ENCODE measurements at regions not wholly inside any gene's neighbourhood (a gene's known extent, or its start where the extent isn't known, plus 50 kb on each side); places are given as distances from the start of the nearest gene placed in this dataset.

DNA sequence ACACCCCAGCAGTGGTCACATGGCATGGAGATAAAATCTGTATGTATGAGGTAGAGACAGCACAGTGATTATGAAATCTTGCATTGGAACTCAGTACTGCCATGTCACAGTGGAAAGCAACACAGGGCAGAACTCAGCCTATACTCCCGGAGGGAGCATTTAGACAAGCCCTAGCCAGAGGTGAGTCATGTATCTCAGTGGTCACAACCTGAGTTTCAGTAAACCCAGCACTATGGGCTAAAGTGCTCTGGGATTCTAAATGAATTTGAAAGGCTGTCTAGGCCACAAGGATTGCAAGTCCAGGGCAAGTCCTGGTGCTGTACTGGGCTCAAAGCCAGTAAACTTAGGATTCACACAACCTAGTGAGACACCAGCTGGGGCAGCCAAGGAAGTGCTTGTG is 1717.1 kb upstream of the RAG2 start:
- Mint-ChIP-seq H3K4me1 (no peaks in the 10 kb centered on the region), H3K4me3 (no peak overlapping the region), H3K27me3 (no peaks in the 10 kb centered on the region), H3K27ac (no peak overlapping the region), H3K36me3 (no peaks in the 10 kb centered on the region), H3K9me3 (peaks cover 4 to 30% (median 9%) of the 10 kb centered on the region in 7 donors)
- no peaks in the 10 kb centered on the region for H3K4me1 ChIP-seq (ENCODE audit: control insufficient read depth, insufficient read depth, low read length, poor library complexity, severe bottlenecking)
- no peaks in the 10 kb centered on the region for H3K27me3 ChIP-seq (ENCODE audit: control insufficient read depth, insufficient read depth, low read length)
- H3K4me3 ChIP-seq (ENCODE audit: low read depth, low read length), result no peak overlapping the region
- DNase-seq (no peak), ATAC-seq (ENCODE audit: low read depth in 2 of 2) (no peak)
- H3K9me3 ChIP-seq (ENCODE audit: control insufficient read depth in 2 of 2, low read length in 2 of 2), result peaks cover 9 to 22% of the 10 kb centered on the region in 2 experiments
- no peak overlapping the region for H3K27ac ChIP-seq (ENCODE audit: insufficient read depth, low read length, poor library complexity, severe bottlenecking)
- H3K36me3 ChIP-seq (ENCODE audit: control insufficient read depth, insufficient read depth, low read length), result no peaks in the 10 kb centered on the region

DNA sequence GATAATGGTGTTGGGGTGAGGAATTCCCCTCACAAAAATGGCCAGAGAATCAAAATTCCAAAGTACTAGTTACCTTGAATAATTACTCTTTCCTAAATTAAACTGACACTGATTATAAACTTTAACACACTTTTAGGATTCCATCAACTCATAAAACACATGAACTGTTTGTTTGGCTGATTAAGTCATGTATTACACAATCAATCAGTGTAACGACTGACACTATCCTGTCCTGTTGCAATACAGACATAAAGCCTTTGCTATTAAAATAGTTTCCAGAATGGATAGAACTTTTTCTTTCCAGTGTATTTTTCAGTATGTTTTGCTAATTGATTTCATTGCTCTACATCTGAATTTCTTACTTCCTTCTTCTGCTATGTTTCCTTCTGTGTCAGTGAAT is 1709.4 kb upstream of the RAG2 start:
- Mint-ChIP-seq H3K4me1 (no peaks in the 10 kb centered on the region), H3K9me3 (peaks cover 0 to 22% (median 6%) of the 10 kb centered on the region in 7 donors)

DNA sequence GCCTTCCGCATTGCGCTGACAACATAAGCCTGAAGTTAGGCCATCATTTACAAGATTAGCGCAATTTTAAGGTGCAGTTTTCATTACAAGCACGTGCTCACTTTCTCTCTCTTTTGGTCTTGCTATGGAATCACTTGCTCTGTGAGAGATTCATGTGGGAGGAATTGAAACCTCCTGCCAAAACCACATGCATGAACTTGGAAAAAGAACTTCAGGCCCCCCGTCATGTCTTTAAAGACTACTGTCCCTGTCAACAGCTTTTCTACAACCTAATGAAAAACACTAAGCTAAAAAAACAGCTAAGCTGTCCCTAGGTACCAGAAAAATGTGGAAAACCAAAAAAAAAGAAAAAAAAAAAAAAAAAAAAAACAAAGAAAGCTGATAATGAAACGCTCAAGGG is 1707.6 kb upstream of the RAG2 start:
- Histone ChIP-seq H3K27me3 (ENCODE audit: control insufficient read depth, insufficient read depth, low read length) (no peaks in the 10 kb centered on the region), H3K4me1 (ENCODE audit: control insufficient read depth, insufficient read depth, low read length, poor library complexity, severe bottlenecking) (no peaks in the 10 kb centered on the region), H3K4me3 (ENCODE audit: low read depth, low read length) (no peak overlapping the region), H3K27ac (ENCODE audit: insufficient read depth, low read length, poor library complexity, severe bottlenecking) (no peak overlapping the region), H3K36me3 (ENCODE audit: control insufficient read depth, insufficient read depth, low read length) (no peaks in the 10 kb centered on the region), H3K9me3 (ENCODE audit: control insufficient read depth in 2 of 2, low read length in 2 of 2) (peaks cover 0 to 8% of the 10 kb centered on the region in 2 experiments)
- Mint-ChIP-seq H3K4me1 (no peaks in the 10 kb centered on the region), H3K9me3 (peaks cover 0 to 20% (median 5%) of the 10 kb centered on the region in 7 donors), H3K4me3 (no peak overlapping the region), H3K36me3 (no peaks in the 10 kb centered on the region), H3K27me3 (no peaks in the 10 kb centered on the region), H3K27ac (no peak overlapping the region)
- ATAC-seq (ENCODE audit: low read depth in 2 of 2) (no peak), DNase-seq (no peak)

More for the DNA sequence above, 1709.4 kb upstream of the RAG2 start:
- Mint-ChIP-seq H3K4me3 (no peak overlapping the region), H3K27ac (no peak overlapping the region), H3K36me3 (no peaks in the 10 kb centered on the region), H3K27me3 (no peaks in the 10 kb centered on the region)
- DNase-seq (no peak), ATAC-seq (ENCODE audit: low read depth in 2 of 2) (no peak)
- Histone ChIP-seq H3K27ac (ENCODE audit: insufficient read depth, low read length, poor library complexity, severe bottlenecking) (no peak overlapping the region), H3K9me3 (ENCODE audit: control insufficient read depth in 2 of 2, low read length in 2 of 2) (peaks cover 0 to 9% of the 10 kb centered on the region in 2 experiments), H3K36me3 (ENCODE audit: control insufficient read depth, insufficient read depth, low read length) (no peaks in the 10 kb centered on the region), H3K4me3 (ENCODE audit: low read depth, low read length) (no peak overlapping the region), H3K4me1 (ENCODE audit: control insufficient read depth, insufficient read depth, low read length, poor library complexity, severe bottlenecking) (no peaks in the 10 kb centered on the region), H3K27me3 (ENCODE audit: control insufficient read depth, insufficient read depth, low read length) (no peaks in the 10 kb centered on the region)

DNA sequence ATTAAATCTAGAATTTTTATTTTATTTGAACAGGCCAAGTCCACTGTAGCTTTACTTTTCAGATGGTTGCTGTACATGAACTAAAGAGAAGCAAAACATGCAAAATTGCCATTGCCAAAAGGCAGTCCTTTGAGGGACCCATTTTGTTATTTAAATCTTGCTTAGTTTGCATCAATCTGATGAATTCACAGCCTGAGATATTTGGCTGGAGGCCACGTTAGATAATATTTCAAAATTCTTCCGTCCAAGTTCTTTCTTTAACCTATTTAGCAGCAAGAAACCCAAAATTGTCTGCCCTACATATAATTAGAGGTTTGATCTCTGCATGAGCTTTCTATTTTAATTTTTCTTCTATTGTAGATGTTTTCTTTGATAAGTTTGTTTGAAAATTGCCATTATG is 1706.9 kb upstream of the RAG2 start:
- no peaks in the 10 kb centered on the region for H3K4me1 Mint-ChIP-seq
- peaks cover 0 to under 1% of the 10 kb centered on the region in 2 experiments for H3K9me3 ChIP-seq (ENCODE audit: control insufficient read depth in 2 of 2, low read length in 2 of 2)
- no peak overlapping the region for H3K27ac ChIP-seq (ENCODE audit: insufficient read depth, low read length, poor library complexity, severe bottlenecking)
- H3K27ac Mint-ChIP-seq, result no peak overlapping the region
- DNase-seq (no peak), ATAC-seq (ENCODE audit: low read depth in 2 of 2) (no peak)
- H3K4me3 Mint-ChIP-seq, result no peak overlapping the region
- H3K27me3 ChIP-seq (ENCODE audit: control insufficient read depth, insufficient read depth, low read length), result no peaks in the 10 kb centered on the region
- H3K36me3 ChIP-seq (ENCODE audit: control insufficient read depth, insufficient read depth, low read length), result no peaks in the 10 kb centered on the region
- H3K36me3 Mint-ChIP-seq, result no peaks in the 10 kb centered on the region
- no peaks in the 10 kb centered on the region for H3K4me1 ChIP-seq (ENCODE audit: control insufficient read depth, insufficient read depth, low read length, poor library complexity, severe bottlenecking)
- H3K4me3 ChIP-seq (ENCODE audit: low read depth, low read length), result no peak overlapping the region
- no peaks in the 10 kb centered on the region for H3K27me3 Mint-ChIP-seq
- H3K9me3 Mint-ChIP-seq, result peaks cover 0 to 14% (median 7%) of the 10 kb centered on the region in 7 donors

- Mint-ChIP-seq H3K36me3 (no peaks in the 10 kb centered on the region), H3K4me1 (no peaks in the 10 kb centered on the region), H3K27me3 (no peaks in the 10 kb centered on the region), H3K27ac (no peak overlapping the region), H3K4me3 (no peak overlapping the region), H3K9me3 (peaks cover 0 to 11% (median 8%) of the 10 kb centered on the region in 7 donors)
- Histone ChIP-seq H3K9me3 (ENCODE audit: control insufficient read depth in 2 of 2, low read length in 2 of 2) (no peaks in the 10 kb centered on the region), H3K27me3 (ENCODE audit: control insufficient read depth, insufficient read depth, low read length) (no peaks in the 10 kb centered on the region), H3K36me3 (ENCODE audit: control insufficient read depth, insufficient read depth, low read length) (no peaks in the 10 kb centered on the region), H3K4me3 (ENCODE audit: low read depth, low read length) (no peak overlapping the region), H3K4me1 (ENCODE audit: control insufficient read depth, insufficient read depth, low read length, poor library complexity, severe bottlenecking) (no peaks in the 10 kb centered on the region), H3K27ac (ENCODE audit: insufficient read depth, low read length, poor library complexity, severe bottlenecking) (no peak overlapping the region)
- DNase-seq (no peak), ATAC-seq (ENCODE audit: low read depth in 2 of 2) (no peak)
These were observed 1704.5 kb upstream of the RAG2 start for GRCh38 chr11:38302564-38302963.

DNA sequence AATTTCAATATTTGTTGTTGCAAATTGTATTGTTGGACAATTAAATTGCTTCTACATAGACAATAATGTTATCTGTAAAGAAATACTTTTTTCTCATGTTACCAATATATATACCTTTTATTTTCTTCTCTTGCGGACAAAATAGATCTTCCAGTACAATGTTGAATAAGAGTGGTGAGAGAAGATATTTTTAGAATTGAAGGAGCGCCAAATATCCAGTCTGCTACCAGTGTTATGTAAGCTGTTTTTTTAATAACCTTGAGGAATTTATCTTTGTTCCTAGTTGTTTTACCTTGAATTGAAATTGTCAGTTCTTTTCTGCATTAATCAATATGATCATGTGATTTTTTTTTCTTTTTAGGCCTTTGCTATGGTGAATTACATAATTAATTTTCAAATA is 1702.5 kb upstream of the RAG2 start:
- Mint-ChIP-seq H3K36me3 (no peaks in the 10 kb centered on the region), H3K4me1 (no peaks in the 10 kb centered on the region), H3K9me3 (peaks cover 0 to 11% (median 7%) of the 10 kb centered on the region in 7 donors), H3K27ac (no peak overlapping the region), H3K27me3 (no peaks in the 10 kb centered on the region), H3K4me3 (no peak overlapping the region)
- no peaks in the 10 kb centered on the region for H3K27me3 ChIP-seq (ENCODE audit: control insufficient read depth, insufficient read depth, low read length)
- H3K9me3 ChIP-seq (ENCODE audit: control insufficient read depth in 2 of 2, low read length in 2 of 2), result no peaks in the 10 kb centered on the region
- H3K27ac ChIP-seq (ENCODE audit: insufficient read depth, low read length, poor library complexity, severe bottlenecking), result no peak overlapping the region
- DNase-seq, result no peak
- H3K4me1 ChIP-seq (ENCODE audit: control insufficient read depth, insufficient read depth, low read length, poor library complexity, severe bottlenecking), result no peaks in the 10 kb centered on the region
- H3K36me3 ChIP-seq (ENCODE audit: control insufficient read depth, insufficient read depth, low read length), result no peaks in the 10 kb centered on the region
- ATAC-seq (ENCODE audit: low read depth in 2 of 2), result no peak
- no peak overlapping the region for H3K4me3 ChIP-seq (ENCODE audit: low read depth, low read length)

- Histone ChIP-seq H3K4me3 (ENCODE audit: low read depth, low read length) (no peak overlapping the region), H3K9me3 (ENCODE audit: control insufficient read depth in 2 of 2, low read length in 2 of 2) (peaks cover 0 to 3% of the 10 kb centered on the region in 2 experiments), H3K36me3 (ENCODE audit: control insufficient read depth, insufficient read depth, low read length) (no peaks in the 10 kb centered on the region), H3K4me1 (ENCODE audit: control insufficient read depth, insufficient read depth, low read length, poor library complexity, severe bottlenecking) (no peaks in the 10 kb centered on the region), H3K27ac (ENCODE audit: insufficient read depth, low read length, poor library complexity, severe bottlenecking) (no peak overlapping the region), H3K27me3 (ENCODE audit: control insufficient read depth, insufficient read depth, low read length) (no peaks in the 10 kb centered on the region)
- H3K4me1 Mint-ChIP-seq, result no peaks in the 10 kb centered on the region
- no peaks in the 10 kb centered on the region for H3K27me3 Mint-ChIP-seq
- ATAC-seq (ENCODE audit: low read depth in 2 of 2) (no peak), DNase-seq (no peak)
- peaks cover 3 to 12% (median 5%) of the 10 kb centered on the region in 7 donors for H3K9me3 Mint-ChIP-seq
- no peaks in the 10 kb centered on the region for H3K36me3 Mint-ChIP-seq
- H3K4me3 Mint-ChIP-seq, result no peak overlapping the region
- no peak overlapping the region for H3K27ac Mint-ChIP-seq
These were observed 1698.3 kb upstream of the RAG2 start for GRCh38 chr11:38296211-38296776.

GRCh38 chr11:38282718-38283117 is 1684.7 kb upstream of the RAG2 start:
- Mint-ChIP-seq H3K27ac (no peak overlapping the region), H3K9me3 (peaks cover 0 to 22% (median 4%) of the 10 kb centered on the region in 7 donors), H3K4me1 (no peaks in the 10 kb centered on the region), H3K27me3 (no peaks in the 10 kb centered on the region), H3K4me3 (no peak overlapping the region), H3K36me3 (no peaks in the 10 kb centered on the region)
- Histone ChIP-seq H3K4me1 (ENCODE audit: control insufficient read depth, insufficient read depth, low read length, poor library complexity, severe bottlenecking) (no peaks in the 10 kb centered on the region), H3K36me3 (ENCODE audit: control insufficient read depth, insufficient read depth, low read length) (no peaks in the 10 kb centered on the region), H3K27ac (ENCODE audit: insufficient read depth, low read length, poor library complexity, severe bottlenecking) (no peak overlapping the region), H3K9me3 (ENCODE audit: control insufficient read depth in 2 of 2, low read length in 2 of 2) (no peaks in the 10 kb centered on the region), H3K27me3 (ENCODE audit: control insufficient read depth, insufficient read depth, low read length) (no peaks in the 10 kb centered on the region), H3K4me3 (ENCODE audit: low read depth, low read length) (no peak overlapping the region)
- ATAC-seq (ENCODE audit: low read depth in 2 of 2) (no peak), DNase-seq (no peak)
